Skin of body (tissue), 1 donor: ENCODE measurements at regions not wholly inside any gene's neighbourhood (a gene's known extent, or its start where the extent isn't known, plus 50 kb on each side); places are given as distances from the start of the nearest gene placed in this dataset.
"Not testable (repeated sequence)": the region's sequence is repeated elsewhere in the genome, so short reads cannot be mapped to it uniquely, and the experiment has no call there.

ENCODE experiments used
- DNase-seq: peaks from one replicate; lab custom pipeline; 2025; lab: John Stamatoyannopoulos, UW

DNA sequence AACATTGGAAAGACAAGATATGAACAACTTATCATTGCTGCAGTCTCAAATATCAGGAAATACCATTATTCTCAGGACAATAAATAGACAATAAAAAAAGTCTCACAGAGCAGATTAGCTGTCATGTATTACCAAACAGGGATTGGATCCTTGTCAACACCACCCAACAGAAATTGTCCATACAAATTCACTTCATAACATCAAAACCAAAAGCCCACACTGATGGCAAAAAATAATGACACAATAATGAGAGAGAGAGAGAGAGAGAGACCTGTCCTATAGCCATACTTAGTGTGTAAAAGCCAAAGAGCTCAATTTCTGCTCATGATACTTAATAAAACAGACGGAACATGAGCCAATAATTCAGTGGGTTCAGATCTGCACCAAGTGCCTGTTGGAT lies 96.5 kb downstream of the PPIAL4G start:
- DNase-seq = no peak

DNA sequence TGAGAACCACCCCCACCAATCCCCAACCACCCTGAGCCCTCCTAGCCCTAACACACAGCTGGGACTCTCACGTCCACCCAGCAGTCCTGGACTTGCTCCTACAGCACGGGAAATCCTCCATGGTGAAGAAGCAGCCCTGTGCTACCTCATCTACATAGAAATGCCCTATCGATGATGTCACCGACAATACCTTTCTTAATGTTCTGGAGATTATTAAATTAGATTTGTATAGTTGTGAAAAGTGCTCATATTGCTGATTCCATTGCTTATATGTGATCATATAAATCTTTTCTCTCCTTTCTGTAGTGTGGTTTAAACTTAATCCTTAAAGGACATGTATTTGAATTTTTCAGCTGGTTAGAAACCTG lies 97.1 kb downstream of the PPIAL4G start:
- DNase-seq = not testable (repeated sequence)

DNA sequence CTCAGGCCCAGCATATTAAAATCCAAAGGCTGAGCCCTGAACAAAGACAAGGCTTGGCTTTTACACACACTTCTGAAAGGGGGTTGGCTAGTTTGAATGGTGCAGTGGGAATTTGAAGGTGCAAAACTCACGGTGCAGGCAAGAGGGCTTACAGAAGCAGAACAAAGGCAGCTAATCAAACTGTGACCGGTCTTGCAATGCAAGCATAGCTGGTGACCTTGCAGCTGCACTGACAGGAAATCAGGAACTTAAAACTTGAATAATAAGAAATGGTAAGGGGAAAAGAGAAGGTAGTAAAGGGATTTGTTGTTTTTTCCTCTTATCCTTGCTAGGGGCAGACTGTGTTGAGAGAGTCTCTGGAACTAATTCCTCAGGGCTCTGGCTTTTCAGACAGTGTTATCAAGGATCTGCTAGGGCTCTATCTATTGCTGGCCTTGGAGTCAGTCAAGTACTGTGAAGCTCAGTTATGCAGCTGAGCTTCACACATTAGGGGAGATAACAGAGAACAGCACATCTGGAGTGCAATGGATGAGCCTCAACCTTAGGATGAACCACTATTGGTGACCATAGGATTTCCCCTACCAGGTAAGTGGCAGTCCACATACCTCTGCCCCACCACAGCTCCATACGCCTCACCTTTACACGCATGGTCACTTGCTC lies 97.6 kb downstream of the PPIAL4G start:
- DNase-seq = no peak

DNA sequence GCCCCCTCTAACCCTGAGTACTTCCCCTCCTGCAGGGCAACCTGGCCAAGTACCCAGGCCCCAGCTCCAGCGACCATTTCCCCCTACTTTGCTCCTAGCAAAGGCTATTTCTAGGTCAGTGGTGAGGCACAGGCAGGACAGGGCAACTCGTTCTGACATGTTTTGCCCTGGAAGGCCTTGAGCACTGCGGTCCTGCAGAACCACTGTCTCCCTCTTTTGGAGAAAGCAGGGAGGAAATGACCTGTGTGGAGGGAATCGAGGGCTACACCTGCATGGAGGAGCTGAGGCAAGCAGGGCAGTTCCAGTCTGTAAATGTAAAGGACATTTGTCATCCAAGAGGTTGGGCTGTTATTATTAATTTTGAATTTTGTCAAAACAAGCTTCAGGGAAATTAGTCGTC lies 99.1 kb downstream of the PPIAL4G start:
- no peak for DNase-seq

DNA sequence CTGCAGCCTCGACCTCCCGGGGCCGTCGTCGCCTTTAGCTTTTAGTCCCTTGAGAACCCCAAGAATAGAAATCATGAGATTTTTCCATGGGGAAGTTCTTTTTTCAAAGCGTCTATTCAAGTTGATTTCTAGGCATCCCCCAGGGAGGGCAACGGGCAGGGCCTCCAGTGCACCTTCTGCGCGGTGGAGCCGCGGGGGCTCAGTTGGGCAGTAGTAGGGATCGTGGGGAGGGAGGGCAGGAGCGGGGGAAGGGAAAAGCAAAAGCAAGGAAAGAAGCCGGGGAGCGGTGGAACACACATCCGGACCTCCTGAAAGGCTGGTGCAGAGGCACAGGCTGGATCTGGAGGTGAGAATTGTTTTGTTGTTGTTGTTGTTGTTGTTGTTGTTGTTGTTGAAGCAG lies 103.4 kb downstream of the PPIAL4G start:
- DNase-seq = no peak

DNA sequence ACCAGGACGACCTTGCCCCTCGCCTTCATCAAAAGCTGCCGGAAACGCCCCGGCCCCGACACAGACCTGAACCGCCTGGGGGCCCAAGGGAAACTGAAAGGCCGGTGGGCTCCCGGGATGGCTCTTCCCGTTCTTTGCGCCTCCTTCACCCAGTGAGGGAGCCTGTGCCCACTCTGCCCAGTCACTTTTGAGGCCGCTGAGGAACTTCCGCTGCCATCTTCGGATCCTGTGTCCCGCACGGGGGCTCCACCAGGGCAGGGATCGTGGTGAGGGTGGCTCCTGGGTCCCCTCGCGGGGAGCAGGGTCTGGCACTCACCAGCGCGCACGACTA lies 104.0 kb downstream of the PPIAL4G start:
- DNase-seq = no peak

DNA sequence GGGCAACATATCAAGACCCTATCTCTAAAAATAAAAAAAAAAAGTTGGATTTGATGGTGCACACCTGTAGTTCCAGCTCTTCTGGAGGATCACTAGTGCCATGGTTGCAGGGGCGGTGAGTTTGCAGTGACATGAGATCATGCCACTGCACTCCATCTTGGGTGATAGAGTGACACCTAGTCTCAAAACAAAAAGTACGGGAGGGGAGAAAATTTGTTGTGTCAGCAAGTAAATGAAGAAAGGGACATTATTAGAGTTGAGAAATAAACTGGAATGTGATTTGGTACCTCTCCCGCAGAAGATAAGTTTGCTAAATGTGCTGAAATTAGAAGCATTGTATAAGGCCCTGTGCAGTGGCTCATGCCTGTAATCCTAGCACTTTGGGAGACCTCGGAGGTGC lies 105.1 kb downstream of the PPIAL4G start:
- not testable (repeated sequence) for DNase-seq

DNA sequence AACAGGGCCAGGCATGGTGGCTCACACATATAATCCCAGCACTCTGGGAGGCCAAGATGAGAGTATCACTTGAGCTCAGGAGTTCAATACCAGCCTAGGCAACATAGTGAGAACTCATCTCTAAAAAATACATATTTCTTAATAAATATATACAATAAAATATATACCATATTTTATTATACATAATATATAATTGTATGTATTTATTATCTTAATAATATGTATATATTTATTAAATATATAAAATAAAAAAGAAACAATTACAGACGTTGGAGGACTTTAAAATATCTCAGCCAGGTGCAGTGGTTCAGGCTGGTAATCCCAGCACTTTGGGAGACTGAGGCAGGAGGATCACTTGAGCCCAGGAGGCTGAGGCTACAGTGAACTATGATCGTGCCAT lies 106.1 kb downstream of the PPIAL4G start:
- DNase-seq = not testable (repeated sequence)

DNA sequence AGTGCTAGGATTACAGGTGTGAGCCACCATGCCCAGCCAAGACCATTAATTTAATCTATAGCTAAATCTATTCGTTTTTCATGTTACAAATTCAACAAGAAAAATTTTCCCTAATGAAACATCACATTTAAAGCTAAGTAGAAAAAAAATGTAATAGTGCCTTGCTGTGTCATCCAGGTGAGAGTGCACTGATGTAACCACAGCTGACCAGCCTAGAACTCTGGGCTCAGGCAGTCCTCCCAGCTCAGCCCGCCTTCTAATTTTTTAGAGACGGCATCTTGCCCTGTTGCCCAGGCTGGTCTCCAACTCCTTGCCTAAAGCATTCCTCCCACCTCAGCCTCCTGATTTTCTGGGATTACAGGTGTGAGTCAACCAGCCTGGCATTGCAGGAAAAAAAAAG lies 109.0 kb downstream of the PPIAL4G start:
- DNase-seq = no peak

DNA sequence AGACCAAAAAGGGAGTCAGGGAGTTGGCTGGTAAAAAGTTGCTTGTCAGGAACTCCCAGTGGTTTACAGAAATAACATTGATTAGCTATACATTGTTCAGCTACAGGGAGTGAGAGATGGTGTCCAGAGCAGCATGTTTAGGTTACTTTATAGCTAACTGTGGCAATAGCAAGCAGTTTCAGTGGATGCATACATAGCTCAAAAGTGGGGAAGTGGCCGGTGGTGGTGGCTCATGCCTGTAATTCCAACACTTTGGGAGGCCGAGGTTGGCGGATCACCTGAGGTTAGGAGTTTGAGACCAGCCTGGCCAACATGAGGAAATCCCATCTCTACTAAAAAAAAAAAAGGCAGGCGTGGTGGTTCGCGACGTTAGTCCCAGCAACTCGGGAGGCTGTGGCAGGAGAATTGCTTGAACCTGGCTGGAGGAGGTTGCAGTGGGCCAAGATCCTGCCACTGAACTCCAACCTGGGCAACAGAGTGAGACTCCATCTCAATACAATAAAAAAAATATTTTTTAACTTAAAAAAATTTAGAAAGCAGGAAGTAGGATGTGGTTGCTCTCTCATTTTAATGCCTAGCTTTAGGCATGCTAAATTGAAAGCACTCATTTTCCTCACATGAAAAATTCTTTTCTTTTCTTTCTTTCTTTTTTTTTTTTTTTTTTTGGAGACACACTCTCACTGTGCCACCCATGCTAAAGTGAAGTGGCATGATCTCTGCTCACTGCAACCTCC lies 109.7 kb downstream of the PPIAL4G start:
- no peak for DNase-seq

DNA sequence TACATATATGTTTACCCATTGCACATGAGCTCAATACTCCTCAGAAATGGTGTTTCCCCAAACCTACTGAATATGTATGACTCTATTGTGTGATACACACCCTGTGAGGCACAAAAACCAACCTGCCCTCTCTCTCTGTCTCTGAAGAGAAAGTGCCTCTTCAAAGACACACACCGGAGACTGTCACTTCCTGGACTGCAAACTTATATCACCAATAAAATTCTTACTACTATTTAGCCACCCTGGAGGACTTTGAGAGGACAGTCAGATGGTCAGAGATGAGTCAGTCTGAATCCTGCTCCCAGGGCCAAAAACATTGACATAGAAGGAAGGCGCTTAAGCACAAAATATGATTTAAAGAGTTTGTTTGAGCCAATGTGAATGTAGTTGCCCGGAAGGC lies 110.4 kb downstream of the PPIAL4G start:
- no peak for DNase-seq

DNA sequence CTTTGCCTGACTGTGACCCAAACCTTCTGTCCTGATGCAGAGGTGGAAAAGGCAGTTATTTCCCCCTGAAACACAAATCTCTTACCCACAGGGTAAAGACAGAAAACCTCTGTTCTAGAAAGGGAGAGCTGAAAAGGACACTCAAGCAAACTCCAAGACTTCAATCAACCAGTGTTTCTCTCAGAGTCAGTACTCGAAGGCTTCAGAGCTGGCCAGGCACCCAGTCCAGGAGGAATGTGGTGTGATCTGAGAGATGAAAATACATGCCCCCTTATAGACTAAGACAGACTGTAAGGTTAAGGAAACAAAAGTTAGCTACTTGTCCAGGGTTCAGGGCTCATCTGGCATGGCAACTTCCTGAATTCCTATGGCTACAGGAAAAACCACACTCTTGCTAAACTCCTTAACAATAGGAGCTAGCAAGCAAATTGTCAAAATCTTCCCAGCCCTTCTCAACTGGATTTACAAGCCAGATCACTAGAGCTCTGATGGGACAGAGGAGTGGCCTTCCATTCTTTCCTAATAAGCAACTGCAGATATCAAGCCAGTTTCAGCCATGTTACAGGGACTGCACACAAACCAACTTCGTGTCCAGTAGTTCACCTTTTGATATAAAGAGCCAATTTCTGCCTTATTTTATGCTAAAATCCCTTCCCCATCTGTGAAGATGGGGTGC lies 110.9 kb downstream of the PPIAL4G start:
- DNase-seq = not testable (repeated sequence)

DNA sequence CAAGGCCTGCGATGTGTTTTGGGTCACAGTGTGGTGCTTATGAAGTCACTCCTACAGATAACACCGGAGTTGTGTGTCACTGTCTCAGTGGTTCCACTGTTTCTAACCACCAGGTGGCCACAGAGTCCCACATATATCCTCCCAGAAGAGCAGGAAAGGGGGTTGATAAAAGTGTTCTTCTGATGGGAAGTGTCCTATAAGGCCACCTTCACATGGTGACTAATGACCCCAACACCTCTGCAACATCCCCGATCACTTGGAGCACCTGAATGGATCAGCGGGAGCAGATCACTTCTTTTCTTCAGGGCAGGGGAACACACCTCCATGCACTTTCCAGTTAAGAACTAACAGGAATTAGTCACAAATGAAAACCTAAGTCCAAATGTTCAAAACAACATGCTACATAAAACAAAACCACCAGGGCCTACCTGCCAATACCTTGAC lies 111.5 kb downstream of the PPIAL4G start:
- DNase-seq = peak; percentile 30

DNA sequence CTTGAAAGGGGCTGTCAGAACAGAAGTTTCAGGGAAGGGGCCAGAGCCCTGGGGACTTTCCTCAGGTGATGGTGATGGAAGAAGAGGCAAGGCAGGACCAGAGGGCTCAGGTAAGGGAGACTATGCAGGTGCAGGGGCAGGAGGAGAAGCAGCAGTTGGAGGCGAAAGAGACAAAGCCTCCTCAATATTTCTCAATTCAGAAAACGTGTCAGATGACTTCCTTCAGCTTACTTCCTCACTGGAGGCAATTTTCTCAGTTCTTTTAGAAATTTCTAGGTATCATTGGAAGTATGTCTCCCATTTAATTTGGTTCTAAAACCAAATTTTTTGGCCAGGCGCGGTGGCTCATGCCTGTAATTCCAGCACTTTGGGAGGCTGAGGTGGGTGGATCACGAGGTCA lies 112.4 kb downstream of the PPIAL4G start:
- DNase-seq = not testable (repeated sequence)

DNA sequence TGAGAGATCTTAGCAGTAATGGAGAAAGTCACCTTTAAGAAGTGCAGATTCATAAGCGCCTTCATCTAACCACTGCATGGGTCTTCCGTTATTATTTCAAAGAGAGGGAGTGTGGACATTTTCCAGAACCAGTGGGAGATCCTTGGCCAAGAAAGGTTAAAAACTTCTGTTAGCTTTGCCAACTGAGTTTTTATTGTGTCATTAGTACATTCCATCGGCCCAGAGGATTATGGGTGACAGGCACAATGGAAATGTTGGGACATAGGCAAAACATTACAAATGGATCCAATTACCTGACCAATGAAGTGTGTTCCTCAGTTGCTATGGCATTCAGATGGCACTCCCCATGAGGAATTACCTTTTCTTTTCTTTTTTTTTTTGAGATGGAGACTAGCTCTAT lies 115.5 kb downstream of the PPIAL4G start:
- no peak for DNase-seq

DNA sequence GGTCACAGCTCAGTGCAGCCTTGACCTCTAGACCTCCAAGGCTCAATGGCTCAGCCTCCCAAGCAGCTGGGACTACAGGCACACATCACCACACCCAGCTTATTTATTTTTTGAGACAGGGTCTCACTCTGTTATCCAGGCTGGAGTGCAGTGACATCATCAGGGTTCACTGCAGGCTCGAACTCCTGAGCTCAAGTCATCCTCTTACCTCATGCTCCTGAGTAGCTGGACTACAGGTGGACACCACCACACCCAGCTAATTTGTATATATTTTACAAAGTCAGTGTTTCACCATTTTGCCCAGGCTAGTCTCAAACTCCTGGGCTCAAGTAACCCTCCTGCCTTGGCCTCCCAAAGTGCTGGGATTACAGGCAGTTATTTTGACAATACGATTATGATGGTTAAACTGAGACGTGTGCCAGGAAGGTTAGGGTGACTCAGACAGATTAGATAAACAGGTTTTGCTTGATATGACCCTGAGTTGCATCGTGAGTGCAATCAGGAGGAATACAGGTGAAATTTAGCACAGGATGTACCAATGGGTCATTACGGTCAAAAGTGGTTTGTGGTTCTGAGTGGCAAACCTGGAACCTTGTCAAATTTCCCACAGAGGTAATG lies 116.9 kb downstream of the PPIAL4G start:
- DNase-seq = not testable (repeated sequence)

DNA sequence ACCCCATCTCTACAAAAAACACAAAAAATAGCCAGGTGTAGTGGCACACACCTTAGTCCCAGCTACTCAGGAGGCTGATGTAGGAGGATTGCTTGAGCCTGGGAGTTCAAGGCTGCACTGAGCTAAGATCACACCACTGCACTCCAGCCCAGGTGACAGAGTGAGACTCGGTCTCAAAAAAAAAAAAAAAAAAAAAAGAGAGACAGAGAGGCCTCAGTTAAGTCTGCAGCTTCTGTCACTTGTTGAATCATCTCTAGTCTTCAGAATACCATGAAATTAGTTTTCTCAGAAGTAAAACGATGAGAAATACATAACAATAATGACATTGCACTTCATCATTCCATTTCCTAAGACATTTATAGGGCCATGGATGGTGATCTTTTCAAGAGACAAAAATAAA lies 118.0 kb downstream of the PPIAL4G start:
- DNase-seq = not testable (repeated sequence)

DNA sequence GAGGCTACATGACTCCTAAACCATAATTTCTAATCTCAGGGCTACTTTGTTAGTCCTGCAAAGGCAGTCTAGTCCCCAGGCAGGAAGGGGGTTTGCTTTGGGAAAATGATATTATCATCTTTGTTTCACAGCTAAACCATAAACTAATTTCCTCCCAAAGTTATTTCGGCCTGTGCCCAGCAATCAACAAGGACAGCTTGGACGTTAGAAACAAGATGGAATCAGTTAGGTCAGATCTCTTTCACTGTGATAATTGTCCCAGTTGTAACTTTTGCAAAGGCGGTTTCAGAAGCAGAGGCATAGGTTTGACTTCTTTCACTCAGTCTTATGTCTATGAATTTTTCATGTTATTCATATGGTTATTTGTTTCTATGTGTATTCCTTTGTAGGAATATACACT lies 119.1 kb downstream of the PPIAL4G start:
- not testable (repeated sequence) for DNase-seq

DNA sequence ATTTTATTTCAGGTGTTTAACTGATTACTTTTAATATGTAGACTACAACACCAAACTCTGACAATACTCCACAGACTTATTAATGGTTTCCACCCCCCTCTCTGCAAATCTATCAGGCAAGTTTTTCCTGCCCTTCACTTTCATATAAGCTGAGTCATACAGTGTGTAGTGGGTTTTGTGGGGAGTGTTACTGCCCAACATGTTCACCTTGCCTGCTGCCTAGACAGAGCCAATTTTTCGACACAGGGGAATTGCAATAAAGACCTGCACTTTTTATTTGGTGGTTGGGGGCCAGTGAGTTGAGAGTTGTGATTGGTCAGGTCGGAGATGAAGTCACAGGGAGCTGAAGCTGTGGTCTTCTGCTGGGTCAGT lies 119.7 kb downstream of the PPIAL4G start:
- DNase-seq = no peak

DNA sequence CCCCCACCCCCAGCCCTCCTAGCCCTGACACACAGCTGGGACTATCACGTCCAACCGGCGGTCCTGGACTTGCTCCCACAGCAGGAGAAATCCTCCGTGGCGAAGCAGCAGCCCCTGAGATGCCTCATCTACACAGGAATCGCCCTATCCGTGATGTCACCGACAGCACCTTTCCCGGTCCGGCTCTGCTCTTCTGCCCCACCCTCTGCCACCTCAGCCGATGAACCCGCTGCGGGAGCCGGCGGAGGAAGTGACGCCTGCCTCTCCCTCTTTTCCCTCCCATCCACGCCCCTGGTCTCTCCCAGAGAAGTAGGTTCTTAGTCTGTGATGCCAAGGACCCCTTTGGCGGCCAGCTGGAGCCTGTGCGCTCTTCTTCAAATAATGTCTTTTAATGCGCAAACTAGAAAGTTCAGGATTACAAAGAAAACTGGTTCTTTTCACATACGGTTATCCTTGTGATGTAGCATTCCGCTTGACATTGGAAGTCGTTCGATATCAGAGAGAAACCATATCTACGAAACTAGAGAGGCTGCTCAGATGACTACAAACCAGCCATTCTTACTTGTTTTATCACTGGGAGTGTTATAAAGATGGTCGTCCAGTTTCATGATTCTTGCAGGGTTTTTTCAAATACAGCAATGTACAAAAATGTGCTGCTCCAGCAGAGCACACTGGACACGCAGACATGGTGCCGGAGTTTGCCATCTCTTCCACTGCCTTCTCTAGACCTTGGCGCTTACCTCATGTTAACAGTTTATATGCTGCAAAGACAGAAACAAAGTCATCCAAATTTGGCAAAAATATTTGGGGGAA lies 120.3 kb downstream of the PPIAL4G start:
- DNase-seq = no peak

DNA sequence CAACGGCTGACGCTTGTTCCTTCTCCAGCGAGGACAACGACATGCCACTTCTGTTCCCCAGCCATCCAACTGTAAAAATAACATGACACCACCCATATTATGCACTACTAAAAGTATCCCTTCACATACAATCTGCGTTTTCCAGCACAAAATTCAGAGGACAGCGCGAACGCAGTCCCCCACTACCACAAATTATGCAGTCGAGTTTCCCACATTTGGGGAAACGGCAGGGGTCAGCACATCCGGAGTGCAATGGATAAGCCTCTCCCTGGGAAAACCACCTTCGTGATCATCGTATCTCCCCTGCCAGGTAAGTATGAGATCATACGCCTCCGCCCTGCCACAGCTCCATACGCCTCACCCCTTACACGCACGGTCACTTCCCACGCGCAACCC lies 120.9 kb downstream of the PPIAL4G start:
- DNase-seq = no peak
